Stomach (tissue), 8 donors: ENCODE measurements at regions not wholly inside any gene's neighbourhood (a gene's known extent, or its start where the extent isn't known, plus 50 kb on each side); places are given as distances from the start of the nearest gene placed in this dataset.
"Not testable (repeated sequence)": the region's sequence is repeated elsewhere in the genome, so short reads cannot be mapped to it uniquely, and the experiment has no call there.

Experiments
- DNase-seq, 2 donors: peaks; one replicate each; pipeline versions ENCODE4 v3.0.0 to v3.0.0-alpha.2; 2013 to 2019
- H3K27ac ChIP-seq, 5 donors: fragments of 200-600 bp in 4 of 5; sonication (generic) in 4 of 5; one replicate each; pipeline ENCODE4 v1.5.1; 2013 to 2019; ENCODE audit warnings: mild to moderate bottlenecking in 1 of 5, moderate library complexity in 1 of 5
- H3K27me3 ChIP-seq, 3 donors: fragments of 200-600 bp; sonication (generic); one replicate each; pipeline ENCODE4 v1.5.1; 2017 to 2019; ENCODE audit warnings: mixed run types in 1 of 3
- H3K36me3 ChIP-seq, 4 donors: fragments of 200-600 bp; sonication (generic); 1 replicate in 3 of 4; 2 replicates in 1 of 4; pipeline ENCODE4 v1.5.1; 2016 to 2019
- H3K4me1 ChIP-seq, 4 donors: fragments of 200-600 bp; sonication (generic); one replicate each; pipeline ENCODE4 v1.5.1; 2016 to 2019
- H3K4me3 ChIP-seq, 4 donors: fragments of 200-600 bp; sonication (generic) in 3 of 4; one replicate each; pipeline ENCODE4 v1.5.1; 2016 to 2019; ENCODE audit warnings: mild to moderate bottlenecking in 1 of 4
- H3K9me3 ChIP-seq, 4 donors: fragments of 200-600 bp; sonication (generic); one replicate each; pipeline ENCODE4 v1.5.1; 2016 to 2019
- CTCF ChIP-seq, 7 experiments: fragments of 450-650 bp in 4 of 7; fragments of 200-600 bp in 3 of 7; sonication (generic) in 3 of 7; IDR thresholded peaks; one replicate each; pipeline ENCODE4 v1.5.1; 2016 to 2019; ENCODE audit warnings: antibody characterized with exemption in 7 of 7, control low read depth in 2 of 7, mild to moderate bottlenecking in 1 of 7
- EP300 ChIP-seq: sonication (generic); formaldehyde crosslinking; IDR thresholded peaks from one replicate; pipeline ENCODE4 v1.6.1; 2017; ENCODE audit warnings: antibody characterized with exemption
- POLR2A ChIP-seq, 4 donors: fragments of 450-650 bp; IDR thresholded peaks; one replicate each; pipeline ENCODE4 v1.6.1; 2016; ENCODE audit warnings: antibody characterized with exemption in 4 of 4, control low read depth in 2 of 4, mild to moderate bottlenecking in 1 of 4, moderate library complexity in 1 of 4
- POLR2AphosphoS5 ChIP-seq, 3 donors: sonication (generic); formaldehyde crosslinking; IDR thresholded peaks; one replicate each; pipeline ENCODE4 v1.6.1; 2016; ENCODE audit warnings: antibody characterized with exemption in 3 of 3
- WGBS, 5 donors: extraction: QIAGEN DNeasy Blood & Tissue Kit in 3 of 5; methylation state at CpG; one replicate each; pipeline versions ENCODE4 v1.1.5 to v1.1.7; 2013 to 2018; 5-methylcytosine and 5-hydroxymethylcytosine counted together
- intact Hi-C: fragments of 100-400 bp; cut with DNase I; formaldehyde crosslinking; loops from one replicate; pipeline ENCODE4 v1.15.1; 2023; ENCODE audit warnings: low total_unique reads
- donor health status: healthy with polysubstance abuse.
- donor health status: Bipolar disorder and iron deficiency.
- donor health status: healthy.

- no peaks in the 10 kb centered on the region for H3K27me3 ChIP-seq
- no peaks in the 10 kb centered on the region for H3K9me3 ChIP-seq
- intact Hi-C loops = no loop called here
- H3K4me1 ChIP-seq = no peaks in the 10 kb centered on the region
- WGBS, 5 donors = 37 to 60% (median 43%) methylated on average over 2 of the region's 2 CpGs
- H3K27ac ChIP-seq = no peak overlapping the region
- TF ChIP-seq POLR2AphosphoS5 (IDR thresholded peaks at IDR 0.05) (no peak), POLR2A (IDR thresholded peaks at IDR 0.05) (no peak), EP300 (no peak), CTCF (IDR thresholded peaks at IDR 0.05) (no peak)
- H3K36me3 ChIP-seq = no peaks in the 10 kb centered on the region
- no peak overlapping the region for H3K4me3 ChIP-seq
- DNase-seq = no peak
Observed at GRCh38 chr11:101792814-101793213, 122.0 kb upstream of the CEP126 start.

DNA sequence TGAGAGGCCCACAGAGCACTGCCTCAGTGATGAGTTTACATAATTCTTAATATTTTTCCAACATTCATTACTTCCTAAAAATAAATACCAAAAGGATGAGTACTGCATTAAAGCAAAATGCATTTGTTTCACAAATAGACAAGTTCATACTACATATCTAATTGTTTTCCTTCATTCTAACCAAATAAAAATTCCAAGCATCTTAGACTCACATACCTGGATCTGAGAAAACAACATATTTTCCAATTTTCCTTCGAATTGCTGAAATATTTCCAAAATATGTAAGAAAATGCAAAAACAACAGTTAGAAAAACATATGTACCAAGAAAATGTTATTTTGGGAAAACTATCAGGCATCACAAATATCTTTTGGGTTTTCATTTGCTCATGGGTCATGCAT, 127.9 kb upstream of the CEP126 start:
- Histone ChIP-seq H3K4me1 (no peaks in the 10 kb centered on the region), H3K36me3 (no peaks in the 10 kb centered on the region), H3K27me3 (no peaks in the 10 kb centered on the region), H3K27ac (no peak overlapping the region), H3K4me3 (no peak overlapping the region), H3K9me3 (no peaks in the 10 kb centered on the region)
- intact Hi-C loops = no loop called here
- DNase-seq = no peak
- 54 to 69% (median 59%) methylated on average over 1 of the region's 1 CpG for WGBS, 5 donors
- TF ChIP-seq CTCF (IDR thresholded peaks at IDR 0.05) (no peak), EP300 (no peak), POLR2AphosphoS5 (IDR thresholded peaks at IDR 0.05) (no peak), POLR2A (IDR thresholded peaks at IDR 0.05) (no peak)

- no peak overlapping the region for H3K27ac ChIP-seq
- H3K36me3 ChIP-seq = no peaks in the 10 kb centered on the region
- H3K27me3 ChIP-seq = no peaks in the 10 kb centered on the region
- no peaks in the 10 kb centered on the region for H3K4me1 ChIP-seq
- DNase-seq = no peak
- TF ChIP-seq EP300 = no peak
- TF ChIP-seq POLR2AphosphoS5 (IDR thresholded peaks at IDR 0.05) = no peak
- no peak for TF ChIP-seq CTCF (IDR thresholded peaks at IDR 0.05)
- TF ChIP-seq POLR2A (IDR thresholded peaks at IDR 0.05) = no peak
- intact Hi-C loops = no loop called here
- no peak overlapping the region for H3K4me3 ChIP-seq
- no peaks in the 10 kb centered on the region for H3K9me3 ChIP-seq
Observed at GRCh38 chr11:101786421-101786820, 128.4 kb upstream of the CEP126 start.

- WGBS, 5 donors = 29 to 58% (median 43%) methylated on average over 1 of the region's 1 CpG
- intact Hi-C loops = not testable (repeated sequence)
Observed at GRCh38 chr11:101779167-101779566, 135.6 kb upstream of the CEP126 start.

GRCh38 chr11:101777476-101777875, 137.3 kb upstream of the CEP126 start:
- no peak for TF ChIP-seq CTCF (IDR thresholded peaks at IDR 0.05)
- no peak for TF ChIP-seq EP300
- Histone ChIP-seq H3K27ac (no peak overlapping the region), H3K4me3 (no peak overlapping the region), H3K4me1 (no peaks in the 10 kb centered on the region), H3K36me3 (no peaks in the 10 kb centered on the region), H3K9me3 (peaks cover 0 to 14% (median 10%) of the 10 kb centered on the region in 4 donors), H3K27me3 (no peaks in the 10 kb centered on the region)
- intact Hi-C loops = no loop called here
- DNase-seq = no peak
- WGBS, 5 donors = 51 to 74% (median 58%) methylated on average over 1 of the region's 1 CpG

More at GRCh38 chr11:101779167-101779566, 135.6 kb upstream of the CEP126 start:
- H3K4me1 ChIP-seq, H3K4me3 ChIP-seq, DNase-seq, H3K27ac ChIP-seq, H3K36me3 ChIP-seq, H3K27me3 ChIP-seq: not testable (repeated sequence)
- peaks cover 0 to 14% (median 10%) of the 10 kb centered on the region in 4 donors for H3K9me3 ChIP-seq
